ENCODE measurements at regions not wholly inside any gene's neighbourhood (a gene's known extent, or its start where the extent isn't known, plus 50 kb on each side); places are given as distances from the start of the nearest gene placed in this dataset.

DNA sequence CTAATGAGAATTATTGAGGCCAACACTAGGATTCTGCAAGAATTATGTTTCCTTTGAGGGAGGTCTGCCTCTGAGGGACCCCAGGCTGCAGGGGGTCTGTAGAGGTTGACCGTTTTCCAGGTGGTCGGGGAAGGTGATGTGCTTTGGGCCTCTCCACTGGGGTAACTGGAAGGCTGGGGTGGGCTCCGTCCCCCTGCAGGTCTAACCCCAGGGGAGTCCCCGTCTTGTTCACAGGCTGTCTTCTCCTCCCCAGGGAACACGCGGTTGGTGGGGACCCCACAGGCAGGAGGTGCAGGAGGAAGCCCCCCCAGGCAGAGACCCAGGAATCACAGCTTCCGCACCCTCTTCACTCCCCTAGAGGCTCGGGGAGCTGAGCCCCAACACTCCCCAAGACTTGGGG lies 726.4 kb downstream of the BRD1 start:
- TF ChIP-seq, protein P1, sequence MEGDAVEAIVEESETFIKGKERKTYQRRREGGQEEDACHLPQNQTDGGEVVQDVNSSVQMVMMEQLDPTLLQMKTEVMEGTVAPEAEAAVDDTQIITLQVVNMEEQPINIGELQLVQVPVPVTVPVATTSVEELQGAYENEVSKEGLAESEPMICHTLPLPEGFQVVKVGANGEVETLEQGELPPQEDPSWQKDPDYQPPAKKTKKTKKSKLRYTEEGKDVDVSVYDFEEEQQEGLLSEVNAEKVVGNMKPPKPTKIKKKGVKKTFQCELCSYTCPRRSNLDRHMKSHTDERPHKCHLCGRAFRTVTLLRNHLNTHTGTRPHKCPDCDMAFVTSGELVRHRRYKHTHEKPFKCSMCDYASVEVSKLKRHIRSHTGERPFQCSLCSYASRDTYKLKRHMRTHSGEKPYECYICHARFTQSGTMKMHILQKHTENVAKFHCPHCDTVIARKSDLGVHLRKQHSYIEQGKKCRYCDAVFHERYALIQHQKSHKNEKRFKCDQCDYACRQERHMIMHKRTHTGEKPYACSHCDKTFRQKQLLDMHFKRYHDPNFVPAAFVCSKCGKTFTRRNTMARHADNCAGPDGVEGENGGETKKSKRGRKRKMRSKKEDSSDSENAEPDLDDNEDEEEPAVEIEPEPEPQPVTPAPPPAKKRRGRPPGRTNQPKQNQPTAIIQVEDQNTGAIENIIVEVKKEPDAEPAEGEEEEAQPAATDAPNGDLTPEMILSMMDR (conservative IDR thresholded peaks at IDR 0.05; ENCODE audit: low read depth in 2 of 2) = no peak
- TF ChIP-seq POLR2AphosphoS5 (IDR thresholded peaks at IDR 0.05; ENCODE audit: low read depth) = no peak
- TF ChIP-seq EZH2phosphoT487 (IDR thresholded peaks at IDR 0.05; ENCODE audit: unreplicated experiment) = no peak
- no peak for TF ChIP-seq STAT1 (IDR thresholded peaks at IDR 0.05; ENCODE audit: unreplicated experiment)
- no peak for TF ChIP-seq EZH2 (IDR thresholded peaks at IDR 0.05; ENCODE audit: low read depth, unreplicated experiment)
- TF ChIP-seq ZNF114 (CRISPR knock-in tag; IDR thresholded peaks at IDR 0.05) = no peak
- TF ChIP-seq, protein P2, sequence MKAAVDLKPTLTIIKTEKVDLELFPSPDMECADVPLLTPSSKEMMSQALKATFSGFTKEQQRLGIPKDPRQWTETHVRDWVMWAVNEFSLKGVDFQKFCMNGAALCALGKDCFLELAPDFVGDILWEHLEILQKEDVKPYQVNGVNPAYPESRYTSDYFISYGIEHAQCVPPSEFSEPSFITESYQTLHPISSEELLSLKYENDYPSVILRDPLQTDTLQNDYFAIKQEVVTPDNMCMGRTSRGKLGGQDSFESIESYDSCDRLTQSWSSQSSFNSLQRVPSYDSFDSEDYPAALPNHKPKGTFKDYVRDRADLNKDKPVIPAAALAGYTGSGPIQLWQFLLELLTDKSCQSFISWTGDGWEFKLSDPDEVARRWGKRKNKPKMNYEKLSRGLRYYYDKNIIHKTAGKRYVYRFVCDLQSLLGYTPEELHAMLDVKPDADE (IDR thresholded peaks at IDR 0.05) = no peak

All from GM23338 (cell line).